Mesothelial cell of epicardium (in vitro differentiated cells): ENCODE measurements at regions not wholly inside any gene's neighbourhood (a gene's known extent, or its start where the extent isn't known, plus 50 kb on each side); places are given as distances from the start of the nearest gene placed in this dataset.

Source experiments
- DNase-seq, 2 experiments: peaks; one replicate each; pipeline ENCODE4 v3.0.0; 2021; ENCODE audit warnings: low spot score in 2 of 2; ENCODE audit not compliant: unreplicated experiment in 2 of 2
- H3K27ac Mint-ChIP-seq: 2 replicates; pipeline ENCODE4 v1.8.0; 2021; ENCODE audit warnings: mixed read lengths
- H3K27me3 Mint-ChIP-seq: 2 replicates; pipeline ENCODE4 v1.8.0; 2021; ENCODE audit warnings: low read depth, mixed read lengths
- H3K36me3 Mint-ChIP-seq: 2 replicates; pipeline ENCODE4 v1.8.0; 2021; ENCODE audit warnings: mixed read lengths
- H3K4me1 Mint-ChIP-seq: 2 replicates; pipeline ENCODE4 v1.8.0; 2021; ENCODE audit warnings: mixed read lengths
- H3K4me3 Mint-ChIP-seq: 2 replicates; pipeline ENCODE4 v1.8.0; 2021; ENCODE audit warnings: mild to moderate bottlenecking, moderate library complexity, mixed read lengths
- H3K9me3 Mint-ChIP-seq: 2 replicates; pipeline ENCODE4 v1.8.0; 2021; ENCODE audit warnings: mixed read lengths
- CTCF ChIP-seq: fragments of 200-600 bp; sonication (generic); IDR thresholded peaks from one replicate; pipeline ENCODE4 v1.5.0; 2021; ENCODE audit warnings: antibody characterized with exemption; ENCODE audit not compliant: unreplicated experiment

- no peak overlapping the region for H3K27ac Mint-ChIP-seq
- no peak overlapping the region for H3K4me3 Mint-ChIP-seq
- no peaks in the 10 kb centered on the region for H3K4me1 Mint-ChIP-seq
- H3K36me3 Mint-ChIP-seq, result peaks cover 11% of the 10 kb centered on the region
- DNase-seq, result no peak
- no peaks in the 10 kb centered on the region for H3K9me3 Mint-ChIP-seq
- no peaks in the 10 kb centered on the region for H3K27me3 Mint-ChIP-seq
- TF ChIP-seq CTCF, result no peak
Observed at GRCh38 chr20:19824861-19825260, 66.8 kb downstream of the RIN2 start.

- DNase-seq, result no peak
- Mint-ChIP-seq H3K4me1 (peaks cover 2% of the 10 kb centered on the region), H3K4me3 (no peak overlapping the region), H3K27me3 (no peaks in the 10 kb centered on the region), H3K36me3 (peaks cover 11% of the 10 kb centered on the region), H3K9me3 (no peaks in the 10 kb centered on the region), H3K27ac (no peak overlapping the region)
- TF ChIP-seq CTCF, result no peak
Observed at GRCh38 chr20:19826179-19826914, 68.3 kb downstream of the RIN2 start.

- Mint-ChIP-seq H3K27me3 (no peaks in the 10 kb centered on the region), H3K4me1 (peaks cover 6% of the 10 kb centered on the region), H3K36me3 (peaks cover 11% of the 10 kb centered on the region), H3K9me3 (no peaks in the 10 kb centered on the region), H3K4me3 (no peak overlapping the region), H3K27ac (no peak overlapping the region)
- no peak for DNase-seq
- no peak for TF ChIP-seq CTCF
Observed at GRCh38 chr20:19827818-19828217, 69.8 kb downstream of the RIN2 start.

GRCh38 chr20:19828232-19828631 is 70.2 kb downstream of the RIN2 start:
- Mint-ChIP-seq H3K9me3 (no peaks in the 10 kb centered on the region), H3K4me3 (no peak overlapping the region), H3K36me3 (peaks cover 9% of the 10 kb centered on the region), H3K4me1 (peaks cover 9% of the 10 kb centered on the region), H3K27ac (no peak overlapping the region), H3K27me3 (no peaks in the 10 kb centered on the region)
- no peak for TF ChIP-seq CTCF
- DNase-seq, result no peak

GRCh38 chr20:19830211-19830785 is 72.2 kb downstream of the RIN2 start:
- Mint-ChIP-seq H3K4me1 (peaks cover 28% of the 10 kb centered on the region), H3K27ac (no peak overlapping the region), H3K4me3 (no peak overlapping the region), H3K36me3 (no peaks in the 10 kb centered on the region), H3K27me3 (no peaks in the 10 kb centered on the region), H3K9me3 (no peaks in the 10 kb centered on the region)
- no peak for TF ChIP-seq CTCF
- DNase-seq, result no peak
